OCI-LY7 (cell line): ENCODE measurements at regions not wholly inside any gene's neighbourhood (a gene's known extent, or its start where the extent isn't known, plus 50 kb on each side); places are given as distances from the start of the nearest gene placed in this dataset.

ENCODE experiments used
- BruUV-seq: library from RNA; stranded (reverse); fragments of 400-500 nt; replicated peaks from 2 replicates; lab custom pipeline; 2021; lab: Mats Ljungman, UMichigan
- CTCF ChIA-PET: fragments of 300-600 bp; sonication (Branson Sonifier 250); formaldehyde crosslinking; loops from one replicate; lab custom pipeline; 2022; ENCODE audit warnings: antibody characterized with exemption; ENCODE audit not compliant: unreplicated experiment; lab: Charles Lee
- POLR2A ChIA-PET: fragments of 300-600 bp; sonication (Branson Sonifier 250); formaldehyde crosslinking; loops from one replicate; lab custom pipeline; 2022; ENCODE audit warnings: antibody characterized with exemption; lab: Charles Lee
- DNase-seq: peaks from one replicate; pipeline ENCODE4 v3.0.0-alpha.2; 2015; ENCODE audit warnings: low spot score
- H2AFZ ChIP-seq: fragments of 200-600 bp; sonication (generic), shearing (Covaris generic); 2 replicates; pipeline ENCODE4 v1.6.1; 2014; ENCODE audit warnings: mild to moderate bottlenecking, antibody characterized with exemption, low read length, moderate library complexity
- H3K27ac ChIP-seq: fragments of 200-600 bp; sonication (generic); 2 replicates; pipeline ENCODE4 v1.5.1; 2014; ENCODE audit warnings: mixed run types, low read depth, mild to moderate bottlenecking, moderate library complexity, low read length, inconsistent platforms; ENCODE audit not compliant: poor library complexity, severe bottlenecking
- H3K36me3 ChIP-seq: fragments of 200-600 bp; sonication (generic); 2 replicates; pipeline ENCODE4 v1.6.1; 2014; ENCODE audit warnings: mild to moderate bottlenecking, antibody characterized with exemption, low read length, moderate library complexity, mixed read lengths; ENCODE audit not compliant: insufficient read depth
- H3K4me1 ChIP-seq: fragments of 200-600 bp; sonication (generic); 2 replicates; pipeline ENCODE4 v1.5.1; 2014; ENCODE audit warnings: mild to moderate bottlenecking, low read length; ENCODE audit not compliant: insufficient read depth, poor library complexity, severe bottlenecking
- H3K4me2 ChIP-seq: fragments of 200-600 bp; sonication (generic); 2 replicates; pipeline ENCODE4 v1.6.1; 2014; ENCODE audit warnings: mild to moderate bottlenecking, low read length
- H3K4me3 ChIP-seq: fragments of 200-600 bp; sonication (generic); 2 replicates; pipeline ENCODE4 v1.5.1; 2014; ENCODE audit warnings: mild to moderate bottlenecking, low read depth, low read length; ENCODE audit not compliant: poor library complexity, severe bottlenecking
- H3K79me2 ChIP-seq: fragments of 200-600 bp; sonication (generic); 2 replicates; pipeline ENCODE4 v1.6.1; 2016; ENCODE audit warnings: low read depth, mild to moderate bottlenecking, low read length, moderate library complexity, mixed read lengths; ENCODE audit not compliant: insufficient read depth
- H3K9me2 ChIP-seq: fragments of 200-600 bp; sonication (generic); 2 replicates; pipeline ENCODE4 v1.6.1; 2016; ENCODE audit warnings: mild to moderate bottlenecking, low read length, mixed read lengths; ENCODE audit not compliant: insufficient read depth
- H3K9me3 ChIP-seq: fragments of 200-600 bp; sonication (generic); 2 replicates; pipeline ENCODE4 v1.6.1; 2014; ENCODE audit warnings: mild to moderate bottlenecking, mixed run types, low read length, mixed read lengths
- H4K20me1 ChIP-seq: fragments of 200-600 bp; sonication (generic); 2 replicates; pipeline ENCODE4 v1.6.1; 2014; ENCODE audit warnings: mild to moderate bottlenecking, antibody characterized with exemption, low read length, moderate library complexity, mixed read lengths; ENCODE audit not compliant: insufficient read depth
- CTCF ChIP-seq: fragments of 200-600 bp; sonication (generic); conservative IDR thresholded peaks from 2 replicates; pipeline ENCODE4 v1.5.1; 2014; ENCODE audit warnings: mild to moderate bottlenecking, antibody characterized with exemption, low read length, moderate library complexity, mixed read lengths
- EZH2phosphoT487 ChIP-seq: fragments of 200-600 bp; sonication (generic); IDR thresholded peaks from 2 replicates; pipeline ENCODE4 v1.6.1; 2018; ENCODE audit warnings: low read depth, borderline replicate concordance, mild to moderate bottlenecking, mixed run types, antibody characterized with exemption, low read length, moderate library complexity, mixed read lengths
- intact Hi-C: fragments of 100-400 bp; cut with micrococcal nuclease; formaldehyde crosslinking; loops from one replicate; pipeline ENCODE4 v1.10.0; 2022; ENCODE audit not compliant: unreplicated experiment

GRCh38 chr6:160891690-160892089 is 99.9 kb upstream of the MAP3K4 start:
- Histone ChIP-seq H3K36me3 (no peaks in the 10 kb centered on the region), H2AFZ (no peak overlapping the region), H3K4me2 (no peak overlapping the region), H3K9me2 (no peaks in the 10 kb centered on the region), H4K20me1 (no peaks in the 10 kb centered on the region), H3K79me2 (no peaks in the 10 kb centered on the region), H3K4me1 (no peaks in the 10 kb centered on the region), H3K9me3 (no peaks in the 10 kb centered on the region), H3K27ac (no peak overlapping the region), H3K4me3 (no peak overlapping the region)
- intact Hi-C loops, result no loop called here
- no TSS peak for BruUV-seq
- TF ChIP-seq EZH2phosphoT487 (no peak), CTCF (no peak)
- no peak for DNase-seq
- ChIA-PET CTCF (no interaction called here), POLR2A (interaction anchor here (0.6 kb wide), 1 partner anchor 798 kb away, joined by 3 read pairs; no protein-coding TSS in a partner anchor)

- POLR2A ChIA-PET, result interaction anchor here (0.6 to 0.7 kb wide), 2 partner anchors 25 to 153 kb away, joined by 3 read pairs; no protein-coding TSS in a partner anchor
- CTCF ChIA-PET, result no interaction called here
These were observed 96.0 kb upstream of the MAP3K4 start for GRCh38 chr6:160895562-160895961.

More at GRCh38 chr6:160895562-160895961, 96.0 kb upstream of the MAP3K4 start:
- no peaks in the 10 kb centered on the region for H3K4me1 ChIP-seq
- intact Hi-C loops, result no loop called here
- H2AFZ ChIP-seq, result no peak overlapping the region
- no peaks in the 10 kb centered on the region for H3K36me3 ChIP-seq
- no peaks in the 10 kb centered on the region for H3K79me2 ChIP-seq
- H3K4me2 ChIP-seq, result no peak overlapping the region
- H4K20me1 ChIP-seq, result no peaks in the 10 kb centered on the region
- no peak for DNase-seq
- H3K9me3 ChIP-seq, result no peaks in the 10 kb centered on the region
- H3K27ac ChIP-seq, result no peak overlapping the region
- H3K4me3 ChIP-seq, result no peak overlapping the region
- no peaks in the 10 kb centered on the region for H3K9me2 ChIP-seq
- BruUV-seq, result no TSS peak
- TF ChIP-seq CTCF (no peak), EZH2phosphoT487 (no peak)
